GM18909 (cell line): ENCODE measurements at regions not wholly inside any gene's neighbourhood (a gene's known extent, or its start where the extent isn't known, plus 50 kb on each side); places are given as distances from the start of the nearest gene placed in this dataset.
"Not testable (repeated sequence)": the region's sequence is repeated elsewhere in the genome, so short reads cannot be mapped to it uniquely, and the experiment has no call there.

ENCODE experiments used
- ATAC-seq: cut with Tn5 transposase; IDR thresholded peaks from one replicate; pipeline ENCODE4 v1.9.1; 2021; ENCODE audit warnings: mild to moderate bottlenecking; ENCODE audit not compliant: unreplicated experiment, poor library complexity

DNA sequence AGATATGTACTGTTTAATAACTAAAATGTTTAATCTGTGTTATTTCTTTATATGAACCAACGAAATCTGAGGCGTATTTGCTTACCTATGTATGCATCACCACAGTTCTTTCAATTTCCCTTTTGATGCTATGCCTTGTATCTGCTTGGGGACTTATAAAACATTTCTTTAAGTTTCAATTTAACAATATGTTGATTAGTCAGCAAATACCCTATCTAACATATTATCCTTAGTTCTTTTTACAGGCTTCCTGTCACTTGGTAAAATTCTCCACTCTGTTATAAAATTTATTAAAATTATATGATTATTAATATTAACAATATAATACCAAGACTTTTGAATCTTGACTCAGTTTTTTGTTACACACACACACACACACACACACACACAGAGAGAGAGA is 174.3 kb downstream of the CPS1 start:
- ATAC-seq = no peak

DNA sequence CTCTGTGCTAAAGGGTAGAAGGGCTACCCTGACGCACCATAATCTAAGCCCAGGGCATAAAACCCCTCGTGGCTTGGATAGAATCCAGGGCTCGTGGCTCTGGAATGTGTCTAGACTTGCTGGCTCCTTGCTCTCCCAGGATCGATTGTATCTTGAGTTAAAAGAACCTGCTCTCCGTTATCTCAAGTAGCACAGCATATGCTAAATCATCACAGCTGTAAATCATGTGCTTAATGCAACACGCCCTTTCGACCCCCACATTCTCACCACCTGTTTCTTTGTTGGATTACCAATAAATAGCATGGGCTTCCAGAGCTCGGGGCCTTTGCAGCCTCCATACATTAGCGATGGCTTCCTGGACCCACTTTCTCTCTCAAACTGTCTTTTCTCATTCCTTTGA is 190.4 kb downstream of the CPS1 start:
- not testable (repeated sequence) for ATAC-seq

DNA sequence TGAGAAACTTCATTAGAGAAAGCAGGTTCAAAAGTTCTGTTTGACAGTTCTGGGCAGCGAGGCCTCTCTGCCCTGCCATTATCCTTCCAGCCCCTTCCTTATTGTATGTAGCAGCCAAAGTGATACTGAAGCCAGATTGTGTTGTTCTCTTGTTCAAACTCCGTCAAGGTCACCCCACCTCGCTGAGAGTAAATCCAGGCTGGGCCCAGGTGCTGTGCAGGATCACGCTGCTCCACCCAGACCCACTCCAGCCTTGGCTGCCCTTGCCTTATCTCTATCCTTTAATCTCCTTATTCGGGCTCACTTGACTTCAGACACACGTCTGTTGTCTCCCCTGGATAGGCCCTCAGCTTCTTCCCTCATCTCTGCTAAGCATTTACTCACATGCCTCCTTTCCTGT is 196.1 kb downstream of the CPS1 start:
- no peak for ATAC-seq

DNA sequence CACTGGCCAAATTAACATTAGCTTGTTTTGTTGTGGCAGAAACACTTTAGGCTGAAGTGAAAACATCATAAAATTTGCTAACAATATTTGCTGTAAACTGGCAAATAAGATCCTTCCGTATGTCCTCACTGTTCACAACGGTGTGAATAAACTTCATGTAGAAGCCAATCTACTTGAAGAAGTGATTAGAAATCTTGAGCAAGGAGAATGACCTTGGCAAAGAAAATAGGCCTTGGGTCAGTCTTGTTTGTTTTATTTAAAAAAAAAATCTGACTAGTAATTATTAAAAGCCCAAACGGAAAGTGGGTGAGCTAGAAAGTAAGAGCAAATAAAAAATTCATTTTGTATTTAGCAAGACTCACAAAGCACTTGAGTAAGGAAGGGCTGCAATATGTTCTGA is 197.0 kb downstream of the CPS1 start:
- no peak for ATAC-seq

- no peak for ATAC-seq
Observed at GRCh38 chr2:210756855-210757254, 200.5 kb downstream of the CPS1 start.

- no peak for ATAC-seq
Observed at GRCh38 chr2:210762604-210763588, 206.5 kb downstream of the CPS1 start.

GRCh38 chr2:210768329-210768910 is 212.0 kb downstream of the CPS1 start:
- ATAC-seq = no peak

DNA sequence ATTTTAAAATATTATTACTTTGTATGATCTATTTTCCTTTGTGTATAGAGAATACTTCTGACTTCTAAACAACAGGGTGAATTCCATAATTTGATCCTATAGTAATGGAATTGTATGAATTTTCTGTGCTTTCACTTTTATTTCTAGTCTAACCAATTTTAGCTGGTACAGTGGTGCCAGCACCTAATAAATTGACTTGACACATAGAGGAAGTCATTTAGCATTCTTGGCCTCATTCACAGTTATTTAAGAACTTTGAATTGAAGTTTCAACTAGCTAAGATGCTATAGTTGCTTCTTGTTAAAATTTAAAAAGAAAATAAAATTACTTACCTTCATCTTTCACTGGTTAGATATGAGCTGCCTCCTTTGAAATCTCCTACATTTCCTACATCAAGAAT is 220.4 kb downstream of the CPS1 start:
- no peak for ATAC-seq

DNA sequence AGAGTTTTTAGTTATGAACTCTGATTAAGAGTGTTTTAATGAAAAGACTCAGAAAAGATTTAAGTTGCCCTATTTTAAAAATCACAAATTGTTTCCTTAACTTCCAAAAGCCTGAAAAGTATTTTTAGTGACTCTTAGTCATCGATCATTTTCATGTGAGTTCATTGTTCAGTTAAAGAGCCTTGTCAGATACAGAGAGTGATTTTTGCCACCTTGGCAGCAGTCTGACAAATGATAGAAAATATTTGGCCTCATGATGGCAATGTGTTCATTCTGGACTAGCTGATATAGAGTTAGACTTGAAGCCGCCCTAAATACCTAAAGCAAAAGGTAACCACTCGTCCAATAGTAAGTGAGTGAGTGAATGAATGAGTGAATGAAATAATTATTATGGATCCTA is 225.8 kb downstream of the CPS1 start:
- no peak for ATAC-seq

- not testable (repeated sequence) for ATAC-seq
Observed at GRCh38 chr2:210787831-210788230, 231.4 kb downstream of the CPS1 start.

GRCh38 chr2:210792000-210792399 is 235.6 kb downstream of the CPS1 start:
- ATAC-seq = no peak

GRCh38 chr2:210795506-210795905 is 239.1 kb downstream of the CPS1 start:
- no peak for ATAC-seq

GRCh38 chr2:210798180-210798579 is 241.8 kb downstream of the CPS1 start:
- ATAC-seq = no peak

- no peak for ATAC-seq
Observed at GRCh38 chr2:210814251-210815025, 258.0 kb downstream of the CPS1 start.

- no peak for ATAC-seq
Observed at GRCh38 chr2:210816769-210817168, 260.4 kb downstream of the CPS1 start.

DNA sequence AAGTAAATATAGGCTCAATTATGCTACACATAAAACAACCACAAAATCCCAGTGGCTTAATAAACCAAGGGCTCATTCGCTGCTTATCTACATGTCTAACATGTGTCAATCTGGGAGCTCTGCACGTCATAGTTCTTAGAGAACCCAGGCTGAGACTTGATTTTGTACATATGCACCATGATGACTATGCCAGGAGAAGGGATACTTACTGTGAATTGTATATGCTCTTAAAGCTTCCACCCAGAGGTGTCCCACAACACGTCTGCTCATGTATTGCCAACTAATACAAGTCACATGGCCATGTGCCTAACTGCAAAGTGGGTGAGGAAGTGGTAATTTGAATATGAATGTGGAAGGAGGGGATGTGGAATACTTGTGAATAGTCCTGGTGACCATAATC is 262.1 kb downstream of the CPS1 start:
- no peak for ATAC-seq

- no peak for ATAC-seq
Observed at GRCh38 chr2:210833403-210833802, 277.0 kb downstream of the CPS1 start.

DNA sequence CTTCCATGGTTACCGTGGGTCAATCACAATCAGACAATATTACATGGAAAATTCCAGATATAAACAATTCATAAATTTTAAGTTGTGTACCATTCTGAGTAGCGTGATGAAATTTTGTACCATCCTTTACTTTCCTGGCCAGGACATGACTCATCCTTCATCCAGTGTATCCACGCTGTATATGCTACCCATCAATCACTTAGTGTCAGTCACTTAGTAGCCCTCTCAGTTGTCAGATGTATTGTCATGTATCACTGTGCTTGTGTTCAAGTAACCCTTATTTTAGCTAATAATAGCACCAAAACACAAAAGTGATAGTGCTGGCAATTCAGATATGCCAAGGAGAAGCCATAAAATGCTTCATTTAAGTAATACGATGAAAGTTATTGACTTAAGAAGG is 282.6 kb downstream of the CPS1 start:
- no peak for ATAC-seq

- ATAC-seq = no peak
Observed at GRCh38 chr2:210839450-210839849, 283.1 kb downstream of the CPS1 start.

DNA sequence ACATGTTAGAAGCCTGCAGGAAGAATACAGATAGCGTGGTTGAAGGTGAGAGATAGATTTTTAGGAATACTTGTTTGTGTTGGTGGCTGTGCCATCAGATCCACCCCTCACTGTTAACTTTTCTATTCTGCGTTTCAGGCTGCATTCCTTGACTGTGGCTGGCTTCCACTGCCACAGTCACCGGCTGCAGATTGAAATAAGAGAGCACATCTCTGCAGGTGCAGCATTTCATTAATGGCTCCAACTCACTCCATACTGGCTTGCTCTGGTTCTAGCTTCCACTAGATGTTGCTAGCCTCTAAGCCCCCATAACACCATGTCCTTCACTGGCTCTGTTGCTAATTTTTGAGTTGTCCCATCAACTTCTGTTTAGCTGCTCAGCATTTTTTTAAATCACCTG is 286.5 kb downstream of the CPS1 start:
- no peak for ATAC-seq

DNA sequence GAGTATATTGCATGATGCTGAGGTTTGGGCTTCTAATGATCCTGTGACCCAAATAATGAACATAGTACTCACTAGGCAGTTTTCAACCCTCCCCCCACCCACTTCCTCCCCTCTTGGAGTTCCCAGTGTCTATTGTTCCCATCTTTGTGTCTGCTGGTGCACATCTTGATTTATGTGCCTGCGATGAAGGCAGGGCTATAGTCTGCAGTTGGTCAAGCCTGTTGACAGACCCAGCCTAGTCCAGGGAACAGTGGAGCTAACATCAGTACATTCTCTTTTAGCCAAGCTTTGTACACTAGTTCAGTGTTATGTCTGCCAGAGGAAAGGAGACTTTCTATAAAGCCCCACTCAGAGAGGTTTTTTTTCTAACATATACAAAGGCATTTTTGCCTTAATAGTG is 287.6 kb downstream of the CPS1 start:
- ATAC-seq = no peak
